Fibroblast of villous mesenchyme (primary cell): ENCODE measurements at regions not wholly inside any gene's neighbourhood (a gene's known extent, or its start where the extent isn't known, plus 50 kb on each side); places are given as distances from the start of the nearest gene placed in this dataset.
A peak's percentile ranks its signal among the peaks of the same experiment; 100 is the strongest.

Experiments used
- DNase-seq: peaks from one replicate; pipeline ENCODE4 v3.0.0-alpha.2; 2010; ENCODE audit warnings: low read depth
- H3K4me3 ChIP-seq: 2 replicates; pipeline ENCODE4 v1.5.1; 2011; ENCODE audit warnings: low read depth, mild to moderate bottlenecking, low read length
- TF ChIP-seq, protein P1 (sequence below): IDR thresholded peaks from 2 replicates; pipeline ENCODE4 v1.5.1; 2012; ENCODE audit warnings: low read depth, mild to moderate bottlenecking, low read length; ENCODE audit not compliant: insufficient read depth

DNA sequence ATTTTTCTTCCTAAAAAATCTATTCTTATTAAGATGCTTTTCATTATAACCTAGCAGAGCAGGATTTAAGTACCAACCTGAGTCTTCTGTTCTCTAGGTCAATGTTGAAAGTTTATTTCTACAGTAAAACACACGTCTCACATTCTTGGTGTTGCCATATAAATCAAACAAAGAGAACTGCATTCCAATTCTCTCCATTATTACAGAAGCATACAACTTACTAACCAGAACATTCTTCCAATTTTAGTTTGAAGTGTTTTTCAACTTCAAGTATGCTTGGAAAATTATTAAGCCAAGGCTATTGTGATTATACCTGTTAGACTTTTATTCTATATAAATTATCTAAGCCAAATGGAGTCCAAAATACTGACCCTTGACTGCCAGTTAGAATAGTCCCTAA lies 110.4 kb upstream of the PMFBP1 start:
- DNase-seq = no peak
- TF ChIP-seq, protein P1, sequence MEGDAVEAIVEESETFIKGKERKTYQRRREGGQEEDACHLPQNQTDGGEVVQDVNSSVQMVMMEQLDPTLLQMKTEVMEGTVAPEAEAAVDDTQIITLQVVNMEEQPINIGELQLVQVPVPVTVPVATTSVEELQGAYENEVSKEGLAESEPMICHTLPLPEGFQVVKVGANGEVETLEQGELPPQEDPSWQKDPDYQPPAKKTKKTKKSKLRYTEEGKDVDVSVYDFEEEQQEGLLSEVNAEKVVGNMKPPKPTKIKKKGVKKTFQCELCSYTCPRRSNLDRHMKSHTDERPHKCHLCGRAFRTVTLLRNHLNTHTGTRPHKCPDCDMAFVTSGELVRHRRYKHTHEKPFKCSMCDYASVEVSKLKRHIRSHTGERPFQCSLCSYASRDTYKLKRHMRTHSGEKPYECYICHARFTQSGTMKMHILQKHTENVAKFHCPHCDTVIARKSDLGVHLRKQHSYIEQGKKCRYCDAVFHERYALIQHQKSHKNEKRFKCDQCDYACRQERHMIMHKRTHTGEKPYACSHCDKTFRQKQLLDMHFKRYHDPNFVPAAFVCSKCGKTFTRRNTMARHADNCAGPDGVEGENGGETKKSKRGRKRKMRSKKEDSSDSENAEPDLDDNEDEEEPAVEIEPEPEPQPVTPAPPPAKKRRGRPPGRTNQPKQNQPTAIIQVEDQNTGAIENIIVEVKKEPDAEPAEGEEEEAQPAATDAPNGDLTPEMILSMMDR = no peak
- no peak overlapping the region for H3K4me3 ChIP-seq

DNA sequence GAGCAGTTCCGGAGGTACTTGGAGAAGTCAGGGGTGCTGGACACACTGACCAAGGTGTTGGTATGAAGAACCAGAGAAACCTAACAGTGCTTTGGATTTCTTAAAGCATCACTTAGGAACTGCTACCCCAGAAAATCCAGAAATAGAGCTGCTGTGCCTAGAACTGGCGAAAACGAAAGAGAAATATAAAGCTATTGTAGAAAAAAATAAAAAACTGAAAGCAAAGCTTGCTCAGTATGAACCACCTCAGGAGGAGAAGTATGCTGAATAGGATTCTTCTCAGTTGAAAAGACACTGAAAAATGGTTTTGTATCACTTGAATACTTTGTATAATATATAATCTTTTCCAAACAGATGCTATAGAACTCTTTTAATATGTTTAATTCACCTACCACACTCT lies 106.3 kb upstream of the PMFBP1 start:
- DNase-seq = no peak
- H3K4me3 ChIP-seq = no peak overlapping the region
- TF ChIP-seq, protein P1 = no peak

DNA sequence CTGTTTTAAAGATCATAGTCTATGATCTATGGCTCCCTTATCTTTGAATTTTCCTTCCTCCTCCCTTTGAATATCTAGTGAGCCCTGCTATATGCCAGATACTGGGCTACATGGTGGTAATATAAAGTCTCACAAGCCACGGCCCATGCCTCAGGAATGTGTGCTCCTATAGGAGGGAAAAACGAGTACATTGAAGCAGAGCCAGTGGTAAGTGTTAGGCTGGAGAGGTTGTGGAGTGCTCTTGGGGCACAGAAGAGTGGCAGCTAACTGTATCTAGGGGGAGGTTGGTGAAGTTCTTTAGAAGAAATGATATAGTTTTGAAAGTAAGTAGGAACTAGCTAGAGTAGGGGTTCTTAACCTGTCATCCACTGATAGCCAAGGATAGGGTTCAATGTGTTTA lies 105.8 kb upstream of the PMFBP1 start:
- DNase-seq = no peak
- TF ChIP-seq, protein P1 = no peak
- no peak overlapping the region for H3K4me3 ChIP-seq

DNA sequence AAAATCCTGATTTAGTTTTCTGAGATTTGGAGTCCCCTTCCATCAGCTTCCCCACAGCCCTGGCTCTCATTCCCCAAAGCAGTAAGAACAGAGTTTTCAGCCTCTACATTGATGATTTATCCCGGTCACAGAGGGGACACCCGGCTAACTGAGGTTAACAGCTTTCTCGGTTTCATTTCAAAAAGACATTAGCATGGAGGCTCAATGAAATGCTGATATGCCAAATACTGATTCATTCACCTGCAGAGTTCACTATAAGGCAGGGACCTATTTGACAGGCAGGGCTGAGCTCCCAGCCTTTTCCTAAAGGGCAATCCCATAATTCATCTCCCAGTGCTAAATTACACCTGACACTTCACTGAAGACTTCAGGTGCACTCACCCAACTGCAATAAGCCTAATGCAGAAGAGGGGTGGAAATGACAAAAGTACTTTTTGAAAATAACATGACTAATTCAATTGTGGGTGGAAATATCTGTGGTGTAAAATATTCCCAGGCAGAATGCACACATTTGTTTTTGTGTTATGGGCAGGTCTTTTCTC lies 99.8 kb upstream of the PMFBP1 start:
- H3K4me3 ChIP-seq = no peak overlapping the region
- TF ChIP-seq, protein P1 = no peak
- no peak for DNase-seq

DNA sequence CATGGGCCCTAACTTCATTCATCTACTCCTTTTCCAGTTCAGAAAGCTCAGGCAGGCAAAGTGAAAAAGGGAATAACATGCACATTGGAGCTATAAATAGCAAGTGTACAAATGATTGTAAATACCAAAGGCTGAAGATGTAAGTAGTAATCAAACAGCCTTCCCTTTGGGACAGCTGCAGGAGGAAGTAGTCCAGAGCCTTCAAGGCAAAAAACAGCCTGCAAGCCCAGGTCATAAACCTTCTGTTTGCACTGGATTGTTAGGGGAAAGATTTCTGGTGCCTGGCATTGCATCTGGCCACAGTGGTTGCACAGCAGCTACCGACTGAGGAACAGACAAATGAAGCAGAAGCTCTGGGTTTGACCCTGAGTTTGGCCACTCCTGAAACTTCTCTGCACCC lies 98.6 kb upstream of the PMFBP1 start:
- TF ChIP-seq, protein P1 = no peak
- H3K4me3 ChIP-seq = no peak overlapping the region
- peak; percentile 63 for DNase-seq

DNA sequence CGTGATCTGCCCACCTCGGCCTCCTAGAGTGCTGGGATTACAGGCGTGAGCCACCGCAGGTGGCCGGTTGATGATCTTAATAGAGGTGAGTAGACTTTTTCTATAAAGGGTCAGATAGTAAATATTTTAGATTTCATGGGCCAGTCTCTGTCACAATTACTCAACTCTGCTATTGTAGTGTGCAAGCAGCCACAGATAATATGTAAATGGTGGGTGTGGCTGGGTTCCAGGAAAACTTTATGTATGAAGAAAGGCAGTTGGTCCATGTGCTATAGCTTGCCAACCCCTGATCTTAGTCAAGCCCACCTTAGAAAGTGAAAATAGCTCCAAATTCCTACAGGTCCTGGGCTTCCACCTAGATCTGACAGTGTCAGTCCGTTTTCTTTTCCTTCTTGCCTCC lies 94.9 kb upstream of the PMFBP1 start:
- no peak overlapping the region for H3K4me3 ChIP-seq
- TF ChIP-seq, protein P1 = no peak
- no peak for DNase-seq

DNA sequence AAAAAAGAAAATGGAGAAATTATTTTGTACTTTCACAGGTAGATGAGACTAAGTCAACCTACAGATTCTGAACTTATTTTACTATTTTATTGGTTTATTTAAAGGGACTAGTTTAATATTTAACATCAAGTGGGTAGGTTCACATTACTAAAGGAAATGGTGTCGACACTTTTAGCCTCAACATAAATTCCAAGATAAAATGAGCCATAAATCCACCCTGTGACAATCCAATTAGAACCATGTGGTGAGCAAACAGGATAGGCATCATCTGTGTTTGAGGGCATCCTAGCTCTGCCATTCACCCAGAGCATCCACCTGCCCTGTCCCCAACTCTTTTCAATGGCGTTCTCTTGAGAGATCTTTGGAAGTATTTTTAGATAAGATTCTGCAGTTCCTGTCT lies 92.8 kb upstream of the PMFBP1 start:
- no peak for DNase-seq
- no peak overlapping the region for H3K4me3 ChIP-seq
- TF ChIP-seq, protein P1 = no peak
